ENCODE measurements at regions not wholly inside any gene's neighbourhood (a gene's known extent, or its start where the extent isn't known, plus 50 kb on each side); places are given as distances from the start of the nearest gene placed in this dataset.

DNA sequence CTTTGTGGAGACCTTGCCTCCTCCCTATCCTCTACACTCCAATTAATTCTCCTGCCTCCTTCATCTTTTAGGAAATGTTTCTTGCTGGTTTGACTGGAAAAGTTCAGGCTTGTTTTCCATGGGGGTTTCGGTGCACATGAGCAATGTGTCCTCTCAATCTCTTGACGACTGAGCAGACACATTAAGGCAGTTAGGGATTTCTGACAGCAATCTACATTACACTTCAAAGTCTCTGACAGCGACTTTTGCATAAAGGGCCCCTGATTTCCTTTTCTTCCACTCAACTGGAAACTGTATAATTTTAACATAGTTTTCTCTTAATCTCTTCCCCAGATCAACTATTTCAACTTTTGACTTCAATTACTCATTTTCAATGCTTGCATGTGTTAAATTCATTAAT, 394.0 kb downstream of the MEIS1 start:
- TF ChIP-seq, protein P1, sequence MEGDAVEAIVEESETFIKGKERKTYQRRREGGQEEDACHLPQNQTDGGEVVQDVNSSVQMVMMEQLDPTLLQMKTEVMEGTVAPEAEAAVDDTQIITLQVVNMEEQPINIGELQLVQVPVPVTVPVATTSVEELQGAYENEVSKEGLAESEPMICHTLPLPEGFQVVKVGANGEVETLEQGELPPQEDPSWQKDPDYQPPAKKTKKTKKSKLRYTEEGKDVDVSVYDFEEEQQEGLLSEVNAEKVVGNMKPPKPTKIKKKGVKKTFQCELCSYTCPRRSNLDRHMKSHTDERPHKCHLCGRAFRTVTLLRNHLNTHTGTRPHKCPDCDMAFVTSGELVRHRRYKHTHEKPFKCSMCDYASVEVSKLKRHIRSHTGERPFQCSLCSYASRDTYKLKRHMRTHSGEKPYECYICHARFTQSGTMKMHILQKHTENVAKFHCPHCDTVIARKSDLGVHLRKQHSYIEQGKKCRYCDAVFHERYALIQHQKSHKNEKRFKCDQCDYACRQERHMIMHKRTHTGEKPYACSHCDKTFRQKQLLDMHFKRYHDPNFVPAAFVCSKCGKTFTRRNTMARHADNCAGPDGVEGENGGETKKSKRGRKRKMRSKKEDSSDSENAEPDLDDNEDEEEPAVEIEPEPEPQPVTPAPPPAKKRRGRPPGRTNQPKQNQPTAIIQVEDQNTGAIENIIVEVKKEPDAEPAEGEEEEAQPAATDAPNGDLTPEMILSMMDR (IDR thresholded peaks at IDR 0.05): no peak
- no peak for TF ChIP-seq POLR2A (IDR thresholded peaks at IDR 0.05)

Data from Peyer's patch (tissue), 4 donors.